ENCODE measurements at regions not wholly inside any gene's neighbourhood (a gene's known extent, or its start where the extent isn't known, plus 50 kb on each side); places are given as distances from the start of the nearest gene placed in this dataset.

DNA sequence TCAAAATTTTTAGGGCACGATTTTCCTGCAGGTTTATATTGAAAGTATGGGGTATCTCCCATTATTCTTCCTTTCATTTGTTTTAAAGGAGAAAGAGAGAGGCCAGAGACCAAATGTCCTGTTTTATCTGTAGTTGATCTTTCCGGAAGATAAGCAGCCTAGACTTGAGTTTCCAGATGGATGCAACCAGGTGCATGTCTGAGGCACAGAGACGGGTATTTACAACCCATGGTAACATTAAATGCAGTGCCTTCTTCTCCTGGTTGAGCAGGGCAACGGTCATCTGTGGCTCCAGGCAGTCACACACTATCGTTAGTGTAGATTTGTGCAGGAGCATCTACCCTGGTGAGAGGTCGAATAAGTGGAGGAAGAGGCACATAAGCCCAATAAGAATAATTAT is 1507.1 kb downstream of the UQCRFS1 start:
- TF ChIP-seq POLR2A (IDR thresholded peaks at IDR 0.05; ENCODE audit: extremely low read depth, insufficient read length), result no peak
- TF ChIP-seq MYC (IDR thresholded peaks at IDR 0.05; ENCODE audit: low read depth, low read length), result no peak
- TF ChIP-seq, protein P1, sequence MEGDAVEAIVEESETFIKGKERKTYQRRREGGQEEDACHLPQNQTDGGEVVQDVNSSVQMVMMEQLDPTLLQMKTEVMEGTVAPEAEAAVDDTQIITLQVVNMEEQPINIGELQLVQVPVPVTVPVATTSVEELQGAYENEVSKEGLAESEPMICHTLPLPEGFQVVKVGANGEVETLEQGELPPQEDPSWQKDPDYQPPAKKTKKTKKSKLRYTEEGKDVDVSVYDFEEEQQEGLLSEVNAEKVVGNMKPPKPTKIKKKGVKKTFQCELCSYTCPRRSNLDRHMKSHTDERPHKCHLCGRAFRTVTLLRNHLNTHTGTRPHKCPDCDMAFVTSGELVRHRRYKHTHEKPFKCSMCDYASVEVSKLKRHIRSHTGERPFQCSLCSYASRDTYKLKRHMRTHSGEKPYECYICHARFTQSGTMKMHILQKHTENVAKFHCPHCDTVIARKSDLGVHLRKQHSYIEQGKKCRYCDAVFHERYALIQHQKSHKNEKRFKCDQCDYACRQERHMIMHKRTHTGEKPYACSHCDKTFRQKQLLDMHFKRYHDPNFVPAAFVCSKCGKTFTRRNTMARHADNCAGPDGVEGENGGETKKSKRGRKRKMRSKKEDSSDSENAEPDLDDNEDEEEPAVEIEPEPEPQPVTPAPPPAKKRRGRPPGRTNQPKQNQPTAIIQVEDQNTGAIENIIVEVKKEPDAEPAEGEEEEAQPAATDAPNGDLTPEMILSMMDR (IDR thresholded peaks at IDR 0.05; ENCODE audit: low read depth, low read length), result no peak
- TF ChIP-seq, protein P2, sequence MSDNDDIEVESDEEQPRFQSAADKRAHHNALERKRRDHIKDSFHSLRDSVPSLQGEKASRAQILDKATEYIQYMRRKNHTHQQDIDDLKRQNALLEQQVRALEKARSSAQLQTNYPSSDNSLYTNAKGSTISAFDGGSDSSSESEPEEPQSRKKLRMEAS (IDR thresholded peaks at IDR 0.05; ENCODE audit: low read depth, low read length), result no peak
- no peak overlapping the region for H3K4me3 ChIP-seq (ENCODE audit: low read depth, low read length)
- no peak for DNase-seq (ENCODE audit: low read depth)

- DNase-seq (ENCODE audit: low read depth), result no peak
- TF ChIP-seq, protein P1 (IDR thresholded peaks at IDR 0.05; ENCODE audit: low read depth, low read length), result no peak
- TF ChIP-seq POLR2A (IDR thresholded peaks at IDR 0.05; ENCODE audit: extremely low read depth, insufficient read length), result no peak
- TF ChIP-seq, protein P2 (IDR thresholded peaks at IDR 0.05; ENCODE audit: low read depth, low read length), result no peak
- no peak for TF ChIP-seq MYC (IDR thresholded peaks at IDR 0.05; ENCODE audit: low read depth, low read length)
- H3K4me3 ChIP-seq (ENCODE audit: low read depth, low read length), result no peak overlapping the region
Observed at GRCh38 chr19:27694361-27695055, 1518.4 kb downstream of the UQCRFS1 start.

DNA sequence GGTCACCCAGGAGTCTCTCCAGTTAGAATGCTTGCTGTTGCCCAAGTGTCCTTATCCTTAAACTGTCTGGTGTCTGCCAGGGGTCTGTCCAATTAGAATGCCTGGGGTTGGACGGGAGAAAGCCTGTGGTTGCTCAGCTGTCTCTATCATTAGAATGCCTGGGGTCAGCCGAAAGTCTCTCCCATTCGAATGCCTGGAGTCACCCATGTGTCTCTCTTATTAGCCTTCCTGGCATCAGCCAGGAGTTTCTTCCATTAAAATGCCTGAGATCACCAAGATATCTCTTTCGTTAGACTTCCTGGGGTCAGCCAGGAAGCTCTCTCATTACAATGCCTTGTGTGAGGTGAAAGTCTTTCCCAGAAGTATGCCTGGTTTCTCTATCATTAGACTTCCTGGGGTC is 1521.0 kb downstream of the UQCRFS1 start:
- TF ChIP-seq, protein P2 (IDR thresholded peaks at IDR 0.05; ENCODE audit: low read depth, low read length), result no peak
- TF ChIP-seq POLR2A (IDR thresholded peaks at IDR 0.05; ENCODE audit: extremely low read depth, insufficient read length) (no peak), MYC (IDR thresholded peaks at IDR 0.05; ENCODE audit: low read depth, low read length) (no peak)
- TF ChIP-seq, protein P1 (IDR thresholded peaks at IDR 0.05; ENCODE audit: low read depth, low read length), result no peak
- DNase-seq (ENCODE audit: low read depth), result no peak
- no peak overlapping the region for H3K4me3 ChIP-seq (ENCODE audit: low read depth, low read length)

DNA sequence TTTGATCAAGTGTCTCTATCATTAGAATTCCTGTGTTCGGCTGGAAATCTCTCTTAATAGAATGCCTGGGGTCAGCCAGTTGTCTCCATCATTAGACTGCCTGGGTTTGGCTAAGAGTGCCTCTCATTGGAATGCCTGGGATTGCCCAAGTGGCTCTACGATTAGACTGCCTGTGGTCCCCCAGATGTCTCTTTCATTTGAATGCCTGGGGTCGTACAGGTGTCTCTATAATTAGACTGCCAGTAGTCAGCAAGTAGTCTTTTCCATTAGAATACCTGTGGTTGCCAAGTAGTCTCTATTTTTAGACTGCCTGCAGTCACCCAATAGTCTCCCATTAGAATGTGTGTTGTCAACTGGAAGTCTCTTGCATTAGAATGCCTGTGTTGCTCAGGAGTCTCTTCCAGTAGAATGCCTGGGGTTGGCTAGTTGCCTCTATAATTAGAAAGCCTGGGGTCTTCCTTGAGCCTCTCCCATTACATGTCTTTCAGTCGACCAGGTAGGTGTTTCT is 1523.2 kb downstream of the UQCRFS1 start:
- TF ChIP-seq, protein P2 (IDR thresholded peaks at IDR 0.05; ENCODE audit: low read depth, low read length), result no peak
- TF ChIP-seq MYC (IDR thresholded peaks at IDR 0.05; ENCODE audit: low read depth, low read length) (no peak), POLR2A (IDR thresholded peaks at IDR 0.05; ENCODE audit: extremely low read depth, insufficient read length) (no peak)
- TF ChIP-seq, protein P1 (IDR thresholded peaks at IDR 0.05; ENCODE audit: low read depth, low read length), result no peak
- no peak for DNase-seq (ENCODE audit: low read depth)
- no peak overlapping the region for H3K4me3 ChIP-seq (ENCODE audit: low read depth, low read length)

- TF ChIP-seq MYC (IDR thresholded peaks at IDR 0.05; ENCODE audit: low read depth, low read length) (no peak), POLR2A (IDR thresholded peaks at IDR 0.05; ENCODE audit: extremely low read depth, insufficient read length) (no peak)
- TF ChIP-seq, protein P2 (IDR thresholded peaks at IDR 0.05; ENCODE audit: low read depth, low read length), result no peak
- TF ChIP-seq, protein P1 (IDR thresholded peaks at IDR 0.05; ENCODE audit: low read depth, low read length), result no peak
- H3K4me3 ChIP-seq (ENCODE audit: low read depth, low read length), result no peak overlapping the region
- no peak for DNase-seq (ENCODE audit: low read depth)
Observed at GRCh38 chr19:27684293-27684692, 1528.7 kb downstream of the UQCRFS1 start.
